ENCODE measurements at regions not wholly inside any gene's neighbourhood (a gene's known extent, or its start where the extent isn't known, plus 50 kb on each side); places are given as distances from the start of the nearest gene placed in this dataset.

GRCh38 chr6:95142661-95143335, 434.5 kb upstream of the MANEA start:
- Histone ChIP-seq H3K4me2 (ENCODE audit: low read length) (no peak overlapping the region), H3K9ac (ENCODE audit: low read depth, low read length) (no peak overlapping the region), H3K36me3 (ENCODE audit: insufficient read depth, low read length) (no peaks in the 10 kb centered on the region), H3K4me1 (ENCODE audit: control insufficient read depth, insufficient read depth, low read length) (no peaks in the 10 kb centered on the region), H3K4me3 (ENCODE audit: low read length) (no peak overlapping the region), H3K27me3 (ENCODE audit: control insufficient read depth, insufficient read depth, low read length) (no peaks in the 10 kb centered on the region), H3K9me3 (replicated peaks; ENCODE audit: low read length) (no peaks in the 10 kb centered on the region)

- Histone ChIP-seq H3K4me1 (ENCODE audit: control insufficient read depth, insufficient read depth, low read length) (no peaks in the 10 kb centered on the region), H3K9me3 (replicated peaks; ENCODE audit: low read length) (no peaks in the 10 kb centered on the region), H3K36me3 (ENCODE audit: insufficient read depth, low read length) (no peaks in the 10 kb centered on the region), H3K4me2 (ENCODE audit: low read length) (no peak overlapping the region), H3K4me3 (ENCODE audit: low read length) (no peak overlapping the region), H3K9ac (ENCODE audit: low read depth, low read length) (no peak overlapping the region), H3K27me3 (ENCODE audit: control insufficient read depth, insufficient read depth, low read length) (no peaks in the 10 kb centered on the region)
Observed at GRCh38 chr6:95143408-95144180, 433.7 kb upstream of the MANEA start.

GRCh38 chr6:95145457-95145856, 431.9 kb upstream of the MANEA start:
- Histone ChIP-seq H3K4me2 (ENCODE audit: low read length) (no peak overlapping the region), H3K9me3 (replicated peaks; ENCODE audit: low read length) (no peaks in the 10 kb centered on the region), H3K27me3 (ENCODE audit: control insufficient read depth, insufficient read depth, low read length) (no peaks in the 10 kb centered on the region), H3K36me3 (ENCODE audit: insufficient read depth, low read length) (no peaks in the 10 kb centered on the region), H3K9ac (ENCODE audit: low read depth, low read length) (no peak overlapping the region), H3K4me3 (ENCODE audit: low read length) (no peak overlapping the region), H3K4me1 (ENCODE audit: control insufficient read depth, insufficient read depth, low read length) (no peaks in the 10 kb centered on the region)

GRCh38 chr6:95159557-95159956, 417.8 kb upstream of the MANEA start:
- no peak overlapping the region for H3K4me3 ChIP-seq (ENCODE audit: low read length)
- H3K36me3 ChIP-seq (ENCODE audit: insufficient read depth, low read length): no peaks in the 10 kb centered on the region
- H3K9ac ChIP-seq (ENCODE audit: low read depth, low read length): no peak overlapping the region
- no peaks in the 10 kb centered on the region for H3K27me3 ChIP-seq (ENCODE audit: control insufficient read depth, insufficient read depth, low read length)
- no peaks in the 10 kb centered on the region for H3K9me3 ChIP-seq (replicated peaks; ENCODE audit: low read length)
- H3K4me2 ChIP-seq (ENCODE audit: low read length): no peak overlapping the region
- H3K4me1 ChIP-seq (ENCODE audit: control insufficient read depth, insufficient read depth, low read length): no peaks in the 10 kb centered on the region

- H3K27me3 ChIP-seq (ENCODE audit: control insufficient read depth, insufficient read depth, low read length): no peaks in the 10 kb centered on the region
- H3K4me1 ChIP-seq (ENCODE audit: control insufficient read depth, insufficient read depth, low read length): no peaks in the 10 kb centered on the region
- no peaks in the 10 kb centered on the region for H3K36me3 ChIP-seq (ENCODE audit: insufficient read depth, low read length)
- H3K9ac ChIP-seq (ENCODE audit: low read depth, low read length): no peak overlapping the region
- no peaks in the 10 kb centered on the region for H3K9me3 ChIP-seq (replicated peaks; ENCODE audit: low read length)
- H3K4me2 ChIP-seq (ENCODE audit: low read length): no peak overlapping the region
- H3K4me3 ChIP-seq (ENCODE audit: low read length): no peak overlapping the region
Observed at GRCh38 chr6:95169775-95170174, 407.6 kb upstream of the MANEA start.

- Histone ChIP-seq H3K9ac (ENCODE audit: low read depth, low read length) (no peak overlapping the region), H3K4me3 (ENCODE audit: low read length) (no peak overlapping the region), H3K4me1 (ENCODE audit: control insufficient read depth, insufficient read depth, low read length) (no peaks in the 10 kb centered on the region), H3K36me3 (ENCODE audit: insufficient read depth, low read length) (no peaks in the 10 kb centered on the region), H3K4me2 (ENCODE audit: low read length) (no peak overlapping the region), H3K27me3 (ENCODE audit: control insufficient read depth, insufficient read depth, low read length) (no peaks in the 10 kb centered on the region), H3K9me3 (replicated peaks; ENCODE audit: low read length) (no peaks in the 10 kb centered on the region)
Observed at GRCh38 chr6:95175927-95176675, 401.2 kb upstream of the MANEA start.

GRCh38 chr6:95185874-95186273, 391.5 kb upstream of the MANEA start:
- Histone ChIP-seq H3K4me3 (ENCODE audit: low read length) (no peak overlapping the region), H3K9ac (ENCODE audit: low read depth, low read length) (no peak overlapping the region), H3K27me3 (ENCODE audit: control insufficient read depth, insufficient read depth, low read length) (no peaks in the 10 kb centered on the region), H3K4me1 (ENCODE audit: control insufficient read depth, insufficient read depth, low read length) (no peaks in the 10 kb centered on the region), H3K9me3 (replicated peaks; ENCODE audit: low read length) (no peaks in the 10 kb centered on the region), H3K4me2 (ENCODE audit: low read length) (no peak overlapping the region), H3K36me3 (ENCODE audit: insufficient read depth, low read length) (no peaks in the 10 kb centered on the region)

GRCh38 chr6:95186710-95187109, 390.6 kb upstream of the MANEA start:
- Histone ChIP-seq H3K27me3 (ENCODE audit: control insufficient read depth, insufficient read depth, low read length) (no peaks in the 10 kb centered on the region), H3K9ac (ENCODE audit: low read depth, low read length) (no peak overlapping the region), H3K4me1 (ENCODE audit: control insufficient read depth, insufficient read depth, low read length) (no peaks in the 10 kb centered on the region), H3K36me3 (ENCODE audit: insufficient read depth, low read length) (no peaks in the 10 kb centered on the region), H3K4me3 (ENCODE audit: low read length) (no peak overlapping the region), H3K9me3 (replicated peaks; ENCODE audit: low read length) (no peaks in the 10 kb centered on the region), H3K4me2 (ENCODE audit: low read length) (no peak overlapping the region)

- no peak overlapping the region for H3K4me2 ChIP-seq (ENCODE audit: low read length)
- no peaks in the 10 kb centered on the region for H3K9me3 ChIP-seq (replicated peaks; ENCODE audit: low read length)
- H3K4me3 ChIP-seq (ENCODE audit: low read length): no peak overlapping the region
- no peaks in the 10 kb centered on the region for H3K36me3 ChIP-seq (ENCODE audit: insufficient read depth, low read length)
- no peaks in the 10 kb centered on the region for H3K27me3 ChIP-seq (ENCODE audit: control insufficient read depth, insufficient read depth, low read length)
- no peak overlapping the region for H3K9ac ChIP-seq (ENCODE audit: low read depth, low read length)
- H3K4me1 ChIP-seq (ENCODE audit: control insufficient read depth, insufficient read depth, low read length): no peaks in the 10 kb centered on the region
Observed at GRCh38 chr6:95197590-95197989, 379.7 kb upstream of the MANEA start.

- Histone ChIP-seq H3K4me2 (ENCODE audit: low read length) (no peak overlapping the region), H3K4me1 (ENCODE audit: control insufficient read depth, insufficient read depth, low read length) (no peaks in the 10 kb centered on the region), H3K36me3 (ENCODE audit: insufficient read depth, low read length) (no peaks in the 10 kb centered on the region), H3K9ac (ENCODE audit: low read depth, low read length) (no peak overlapping the region), H3K27me3 (ENCODE audit: control insufficient read depth, insufficient read depth, low read length) (no peaks in the 10 kb centered on the region), H3K4me3 (ENCODE audit: low read length) (no peak overlapping the region), H3K9me3 (replicated peaks; ENCODE audit: low read length) (no peaks in the 10 kb centered on the region)
Observed at GRCh38 chr6:95203153-95203754, 374.1 kb upstream of the MANEA start.

GRCh38 chr6:95204178-95204577, 373.2 kb upstream of the MANEA start:
- no peaks in the 10 kb centered on the region for H3K27me3 ChIP-seq (ENCODE audit: control insufficient read depth, insufficient read depth, low read length)
- H3K4me1 ChIP-seq (ENCODE audit: control insufficient read depth, insufficient read depth, low read length): no peaks in the 10 kb centered on the region
- H3K4me2 ChIP-seq (ENCODE audit: low read length): no peak overlapping the region
- no peaks in the 10 kb centered on the region for H3K9me3 ChIP-seq (replicated peaks; ENCODE audit: low read length)
- H3K36me3 ChIP-seq (ENCODE audit: insufficient read depth, low read length): no peaks in the 10 kb centered on the region
- H3K4me3 ChIP-seq (ENCODE audit: low read length): no peak overlapping the region
- no peak overlapping the region for H3K9ac ChIP-seq (ENCODE audit: low read depth, low read length)
